ENCODE measurements at regions not wholly inside any gene's neighbourhood (a gene's known extent, or its start where the extent isn't known, plus 50 kb on each side); places are given as distances from the start of the nearest gene placed in this dataset.

DNA sequence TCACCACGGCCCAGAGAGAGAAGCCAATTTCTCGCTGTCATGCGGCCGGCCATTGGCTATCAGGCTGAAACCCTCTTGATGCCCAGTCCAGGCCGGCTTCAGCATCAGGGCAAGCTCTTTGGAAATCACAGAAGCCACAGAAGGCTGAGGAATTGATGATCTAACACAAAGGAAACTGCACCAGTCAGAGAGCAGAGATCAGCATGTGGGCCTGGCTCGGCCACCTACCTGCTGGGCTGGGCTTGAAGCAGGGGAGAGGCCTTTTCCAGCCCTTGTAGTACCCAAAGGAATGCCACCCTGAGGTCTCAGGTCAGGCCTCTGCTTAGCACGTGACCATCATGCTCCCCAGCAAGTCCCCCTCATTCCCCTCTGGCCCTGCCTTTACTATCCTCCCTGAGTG is 119.1 kb downstream of the TLE3 start:
- DNase-seq (ENCODE audit: low spot score in 2 of 2) = no peak
- TF ChIP-seq POLR2A (IDR thresholded peaks at IDR 0.05) (no peak), CTCF (IDR thresholded peaks at IDR 0.05) (no peak), EP300 (IDR thresholded peaks at IDR 0.05) (no peak)
- WGBS, 2 donors = 72 to 81% methylated on average over 7 of the region's 7 CpGs
- Histone ChIP-seq H3K27me3 (peaks cover 0 to 10% of the 10 kb centered on the region in 2 donors), H3K36me3 (no peaks in the 10 kb centered on the region), H3K4me1 (no peaks in the 10 kb centered on the region), H3K4me3 (no peak overlapping the region), H3K27ac (no peak overlapping the region), H3K9me3 (peaks cover 0 to 8% (median 0%) of the 10 kb centered on the region in 4 donors)

GRCh38 chr15:69979262-69979661 is 118.5 kb downstream of the TLE3 start:
- no peak overlapping the region for H3K27ac ChIP-seq
- no peaks in the 10 kb centered on the region for H3K36me3 ChIP-seq
- H3K4me3 ChIP-seq = no peak overlapping the region
- no peaks in the 10 kb centered on the region for H3K4me1 ChIP-seq
- 22% methylated on average over 5 of the region's 5 CpGs for WGBS, 2 donors
- no peak for DNase-seq (ENCODE audit: low spot score in 2 of 2)
- peaks cover 0 to 10% of the 10 kb centered on the region in 2 donors for H3K27me3 ChIP-seq
- TF ChIP-seq EP300 (IDR thresholded peaks at IDR 0.05) (no peak), CTCF (IDR thresholded peaks at IDR 0.05) (peak in 1 of 5 experiments; percentile 10)
- peaks cover 0 to 8% (median 0%) of the 10 kb centered on the region in 4 donors for H3K9me3 ChIP-seq

- Histone ChIP-seq H3K27me3 (peaks cover 0 to 10% of the 10 kb centered on the region in 2 donors), H3K4me1 (no peaks in the 10 kb centered on the region), H3K27ac (no peak overlapping the region), H3K9me3 (peaks cover 0 to 8% (median 0%) of the 10 kb centered on the region in 4 donors), H3K36me3 (no peaks in the 10 kb centered on the region), H3K4me3 (no peak overlapping the region)
- 81 to 89% methylated on average over 8 of the region's 8 CpGs for WGBS, 2 donors
- TF ChIP-seq EP300 (IDR thresholded peaks at IDR 0.05) (no peak), POLR2A (IDR thresholded peaks at IDR 0.05) (no peak), CTCF (IDR thresholded peaks at IDR 0.05) (no peak)
- DNase-seq (ENCODE audit: low spot score in 2 of 2) = no peak
Observed at GRCh38 chr15:69979783-69980182, 117.9 kb downstream of the TLE3 start.

DNA sequence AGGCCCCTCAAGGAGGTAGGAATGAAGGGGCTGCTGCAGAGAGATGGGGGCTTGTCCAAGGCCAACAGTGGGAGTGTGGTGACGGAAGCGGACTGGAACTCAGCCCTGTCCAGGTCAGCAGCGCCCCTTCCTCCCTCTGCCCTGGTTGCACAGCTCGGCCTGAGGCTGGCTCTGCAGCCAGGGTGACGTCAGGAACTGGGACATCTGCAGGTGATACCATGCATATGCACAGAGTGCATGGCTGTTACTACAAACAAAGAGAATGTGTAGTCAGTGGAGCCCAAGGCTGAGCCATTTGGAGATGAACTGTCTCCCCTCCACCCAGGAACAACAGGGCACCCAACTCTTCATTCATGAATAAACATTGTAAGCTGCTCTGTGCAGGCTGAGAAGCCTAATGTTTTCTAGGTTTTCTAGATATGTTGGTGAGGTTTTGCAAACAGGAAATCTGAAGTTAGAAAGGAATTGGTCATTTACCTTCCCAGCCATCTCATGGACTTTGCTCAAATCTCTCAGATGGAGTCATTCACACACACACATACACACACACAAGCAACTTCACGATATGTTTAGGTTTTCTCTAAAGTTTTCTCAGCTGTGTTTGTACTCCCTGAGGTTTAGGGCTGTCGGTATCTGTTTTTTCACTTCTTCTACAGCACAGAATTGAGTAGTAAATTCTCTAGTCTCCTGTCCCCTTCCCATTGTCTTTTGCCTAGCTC is 117.2 kb downstream of the TLE3 start:
- TF ChIP-seq POLR2A (IDR thresholded peaks at IDR 0.05) = no peak
- TF ChIP-seq CTCF (IDR thresholded peaks at IDR 0.05) = no peak
- no peak for TF ChIP-seq EP300 (IDR thresholded peaks at IDR 0.05)
- DNase-seq (ENCODE audit: low spot score in 2 of 2) = no peak
- H3K36me3 ChIP-seq = no peaks in the 10 kb centered on the region
- H3K27ac ChIP-seq = no peak overlapping the region
- WGBS, 2 donors = 60 to 72% methylated on average over 7 of the region's 7 CpGs
- peaks cover 0 to 10% of the 10 kb centered on the region in 2 donors for H3K27me3 ChIP-seq
- peaks cover 0 to 8% (median 0%) of the 10 kb centered on the region in 4 donors for H3K9me3 ChIP-seq
- H3K4me1 ChIP-seq = no peaks in the 10 kb centered on the region
- H3K4me3 ChIP-seq = no peak overlapping the region

DNA sequence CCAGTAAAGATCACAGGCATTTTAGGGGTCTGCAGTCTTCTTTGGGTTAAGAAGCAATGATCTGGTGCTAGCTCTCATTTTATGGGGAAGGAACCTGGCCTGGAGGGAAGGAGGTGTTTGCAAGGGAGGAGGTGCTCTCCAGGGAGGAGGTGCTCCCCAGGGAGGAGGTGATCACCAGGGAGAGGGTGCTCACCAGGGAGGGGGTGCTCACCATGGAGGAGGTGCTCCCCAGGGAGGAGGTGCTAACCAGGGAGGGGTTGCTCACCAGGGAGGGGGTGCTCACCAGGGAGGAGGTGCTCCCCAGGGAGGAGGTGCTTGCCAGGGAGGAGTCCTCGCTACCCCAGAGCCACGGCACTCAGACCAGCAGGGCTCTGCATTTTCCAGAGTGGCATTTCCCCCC is 115.7 kb downstream of the TLE3 start:
- TF ChIP-seq EP300 (IDR thresholded peaks at IDR 0.05) = no peak
- TF ChIP-seq CTCF (IDR thresholded peaks at IDR 0.05) = no peak
- no peak for TF ChIP-seq POLR2A (IDR thresholded peaks at IDR 0.05)
- Histone ChIP-seq H3K4me3 (no peak overlapping the region), H3K36me3 (no peaks in the 10 kb centered on the region), H3K27ac (no peak overlapping the region), H3K9me3 (peaks cover 0 to 1% (median 0%) of the 10 kb centered on the region in 4 donors), H3K27me3 (peaks cover 0 to 10% of the 10 kb centered on the region in 2 donors), H3K4me1 (no peaks in the 10 kb centered on the region)
- DNase-seq (ENCODE audit: low spot score in 2 of 2) = no peak
- WGBS, 2 donors = 68 to 72% methylated on average over 2 of the region's 2 CpGs

Measured in tibial nerve (tissue), 4 donors.